WTC11 (cell line): ENCODE measurements at regions not wholly inside any gene's neighbourhood (a gene's known extent, or its start where the extent isn't known, plus 50 kb on each side); places are given as distances from the start of the nearest gene placed in this dataset.

ENCODE experiments used
- ATAC-seq: fragments of 200-7000 bp; cut with Tn5 transposase; 2 replicates; pipeline ENCODE4 v1.10.0; 2021; ENCODE audit warnings: mild to moderate bottlenecking, moderate library complexity
- CTCF ChIA-PET: fragments of 300-600 bp; sonication (Branson Sonifier 250); formaldehyde crosslinking; loops from one replicate; lab custom pipeline; 2021; ENCODE audit warnings: antibody characterized with exemption; lab: Charles Lee
- POLR2A ChIA-PET: fragments of 350-600 bp; sonication (Branson Sonifier 250); formaldehyde crosslinking; loops from one replicate; lab custom pipeline; 2021; ENCODE audit warnings: antibody characterized with exemption; lab: Charles Lee
- DNase-seq: peaks from one replicate; pipeline ENCODE4 v3.0.0; 2021; ENCODE audit warnings: low spot score
- H3K27ac Mint-ChIP-seq: 2 replicates; pipeline ENCODE4 v1.8.0; 2021; ENCODE audit warnings: mixed read lengths
- H3K27me3 Mint-ChIP-seq: 2 replicates; pipeline ENCODE4 v1.8.0; 2021; ENCODE audit warnings: low read depth, mild to moderate bottlenecking, moderate library complexity, mixed read lengths
- H3K36me3 Mint-ChIP-seq: 2 replicates; pipeline ENCODE4 v1.8.0; 2021; ENCODE audit warnings: mixed read lengths
- H3K4me1 Mint-ChIP-seq: 2 replicates; pipeline ENCODE4 v1.8.0; 2022; ENCODE audit warnings: mixed read lengths
- H3K4me3 Mint-ChIP-seq: 2 replicates; pipeline ENCODE4 v1.8.0; 2021; ENCODE audit warnings: mild to moderate bottlenecking, moderate library complexity, mixed read lengths
- H3K9me3 Mint-ChIP-seq: 2 replicates; pipeline ENCODE4 v1.8.0; 2021; ENCODE audit warnings: mixed read lengths
- ATF2 ChIP-seq: sonication (generic); formaldehyde crosslinking; IDR thresholded peaks from 2 replicates; pipeline ENCODE4 v1.8.1; 2022; ENCODE audit warnings: low read depth, missing genetic modification reagents, borderline replicate concordance
- CREM ChIP-seq: sonication (generic); formaldehyde crosslinking; IDR thresholded peaks from 2 replicates; pipeline ENCODE4 v1.8.1; 2022; ENCODE audit warnings: mild to moderate bottlenecking, missing genetic modification reagents, moderate library complexity
- CTCF ChIP-seq: fragments of 200-600 bp; IDR thresholded peaks from 2 replicates; pipeline ENCODE4 v1.8.0; 2022; ENCODE audit warnings: antibody characterized with exemption
- E2F5 ChIP-seq: sonication (generic); formaldehyde crosslinking; IDR thresholded peaks from 2 replicates; pipeline ENCODE4 v1.8.1; 2022; ENCODE audit warnings: mild to moderate bottlenecking, moderate library complexity, missing genetic modification reagents
- ERG ChIP-seq: fragments of 250-450 bp; sonication (Bioruptor Pico); IDR thresholded peaks from 2 replicates; pipeline ENCODE4 v1.8.0; 2021; ENCODE audit warnings: mild to moderate bottlenecking
- ETV6 ChIP-seq: sonication (generic); formaldehyde crosslinking; IDR thresholded peaks from 2 replicates; pipeline ENCODE4 v1.8.1; 2022; ENCODE audit warnings: mild to moderate bottlenecking, missing genetic modification reagents
- GABPB1 ChIP-seq: sonication (generic); formaldehyde crosslinking; IDR thresholded peaks from 2 replicates; pipeline ENCODE4 v1.8.1; 2023; ENCODE audit warnings: mild to moderate bottlenecking, missing genetic modification reagents
- IRF2 ChIP-seq: sonication (generic); formaldehyde crosslinking; IDR thresholded peaks from 2 replicates; pipeline ENCODE4 v1.8.0; 2022; ENCODE audit warnings: low read depth, missing genetic modification reagents, borderline replicate concordance
- JUN ChIP-seq: sonication (generic); formaldehyde crosslinking; IDR thresholded peaks from 2 replicates; pipeline ENCODE4 v1.8.0; 2023; ENCODE audit warnings: mild to moderate bottlenecking, missing genetic modification reagents
- MAX ChIP-seq: sonication (generic); formaldehyde crosslinking; IDR thresholded peaks from 2 replicates; pipeline ENCODE4 v1.8.0; 2022; ENCODE audit warnings: mild to moderate bottlenecking, missing genetic modification reagents
- MXD4 ChIP-seq: fragments of 250-450 bp; sonication (Bioruptor Pico); IDR thresholded peaks from 2 replicates; pipeline ENCODE4 v1.8.0; 2021; ENCODE audit warnings: mild to moderate bottlenecking, moderate library complexity, borderline replicate concordance
- MYBL2 ChIP-seq: sonication (generic); formaldehyde crosslinking; IDR thresholded peaks from 2 replicates; pipeline ENCODE4 v1.8.1; 2023; ENCODE audit warnings: mild to moderate bottlenecking, moderate library complexity, missing genetic modification reagents
- NFATC4 ChIP-seq: fragments of 250-450 bp; sonication (Bioruptor Pico); IDR thresholded peaks from 2 replicates; pipeline ENCODE4 v1.9.0; 2021; ENCODE audit warnings: mild to moderate bottlenecking
- OVOL2 ChIP-seq: fragments of 250-450 bp; sonication (Bioruptor Pico); IDR thresholded peaks from 2 replicates; pipeline ENCODE4 v1.9.0; 2021; ENCODE audit warnings: mild to moderate bottlenecking, borderline replicate concordance
- TCF7 ChIP-seq: sonication (generic); formaldehyde crosslinking; IDR thresholded peaks from 2 replicates; pipeline ENCODE4 v1.8.0; 2022; ENCODE audit warnings: mild to moderate bottlenecking, low read depth, missing genetic modification reagents, moderate library complexity
- ZNF138 ChIP-seq: sonication (generic); formaldehyde crosslinking; conservative IDR thresholded peaks from 2 replicates; pipeline ENCODE4 v1.8.1; 2022; ENCODE audit warnings: mild to moderate bottlenecking, moderate library complexity, missing genetic modification reagents
- ZNF263 ChIP-seq: sonication (generic); formaldehyde crosslinking; IDR thresholded peaks from 2 replicates; pipeline ENCODE4 v1.8.1; 2022; ENCODE audit warnings: low read depth, mild to moderate bottlenecking, moderate library complexity, missing genetic modification reagents
- ZNF317 ChIP-seq: sonication (generic); formaldehyde crosslinking; IDR thresholded peaks from 2 replicates; pipeline ENCODE4 v1.8.1; 2023; ENCODE audit warnings: low read depth, mild to moderate bottlenecking, moderate library complexity, missing genetic modification reagents, borderline replicate concordance
- ZNF396 ChIP-seq: fragments of 250-450 bp; sonication (Bioruptor Pico); IDR thresholded peaks from 2 replicates; pipeline ENCODE4 v1.8.0; 2021; ENCODE audit warnings: mild to moderate bottlenecking, moderate library complexity, borderline replicate concordance
- ZNF512 ChIP-seq: sonication (generic); formaldehyde crosslinking; IDR thresholded peaks from 2 replicates; pipeline ENCODE4 v1.8.1; 2022; ENCODE audit warnings: missing genetic modification reagents, borderline replicate concordance

GRCh38 chr18:40274618-40275196 is 1680.3 kb upstream of the PIK3C3 start:
- ChIA-PET CTCF (no interaction called here), POLR2A (no interaction called here)
- DNase-seq (no peak), ATAC-seq (no peak)
- H3K27ac Mint-ChIP-seq = no peak overlapping the region
- H3K9me3 Mint-ChIP-seq = no peaks in the 10 kb centered on the region; the same call in 1 of the 2 replicates
- no peaks in the 10 kb centered on the region for H3K36me3 Mint-ChIP-seq
- no peaks in the 10 kb centered on the region for H3K4me1 Mint-ChIP-seq
- no peaks in the 10 kb centered on the region for H3K27me3 Mint-ChIP-seq
- TF ChIP-seq ZNF138 (CRISPR knock-in tag) (no peak), TCF7 (CRISPR knock-in tag) (no peak), IRF2 (CRISPR knock-in tag) (no peak), ETV6 (CRISPR knock-in tag) (no peak), NFATC4 (CRISPR knock-in tag) (no peak), CTCF (no peak), E2F5 (CRISPR knock-in tag) (no peak), ZNF263 (CRISPR knock-in tag) (no peak), CREM (CRISPR knock-in tag) (no peak), GABPB1 (CRISPR knock-in tag) (no peak), ZNF396 (CRISPR knock-in tag) (no peak), MAX (CRISPR knock-in tag) (no peak), ATF2 (no peak), JUN (no peak), ERG (CRISPR knock-in tag) (no peak), MXD4 (CRISPR knock-in tag) (no peak), ZNF512 (CRISPR knock-in tag) (no peak), ZNF317 (CRISPR knock-in tag) (no peak), OVOL2 (no peak), MYBL2 (no peak)
- TF ChIP-seq, all 79 proteins: peak for 0
- H3K4me3 Mint-ChIP-seq = no peak overlapping the region
